ENCODE measurements at regions not wholly inside any gene's neighbourhood (a gene's known extent, or its start where the extent isn't known, plus 50 kb on each side); places are given as distances from the start of the nearest gene placed in this dataset.

DNA sequence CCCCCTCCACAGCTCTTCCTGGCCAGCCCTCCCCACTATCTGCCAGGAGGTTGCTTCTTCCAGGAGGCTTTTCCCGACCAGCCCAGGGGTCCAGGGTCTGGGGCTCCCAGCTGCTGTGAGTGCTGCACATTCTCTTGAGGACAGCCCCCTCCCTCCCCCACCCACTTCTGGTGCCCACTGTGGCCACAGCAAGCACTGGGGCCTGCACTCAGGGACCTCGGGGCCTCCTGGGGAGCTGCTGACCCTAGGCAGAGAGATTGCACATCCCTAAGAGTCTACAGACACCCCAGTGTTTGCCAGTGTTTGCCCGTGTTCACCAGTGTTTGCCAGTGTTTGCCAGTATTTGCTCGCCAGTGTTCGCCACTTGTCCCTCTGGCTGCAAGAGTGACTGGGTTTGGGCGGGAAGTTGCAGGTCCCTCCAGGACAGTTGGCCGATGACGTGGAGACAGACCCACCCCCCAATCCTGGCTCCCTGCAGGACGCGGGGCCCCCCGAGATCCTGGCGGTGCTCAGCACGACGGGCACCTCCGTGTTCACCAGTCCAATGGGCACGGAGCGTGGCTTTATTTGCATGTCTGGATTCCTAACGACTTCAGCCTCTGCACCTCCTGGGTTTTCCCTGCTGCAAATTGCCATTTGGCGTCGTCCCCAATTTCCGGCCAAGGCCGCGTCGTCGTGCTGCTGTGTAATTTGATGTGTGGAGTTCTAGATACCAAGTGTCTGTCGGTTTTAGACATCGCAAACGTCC is 87.5 kb upstream of the NKX1-1 start:
- FAIRE-seq, result no peak

GRCh38 chr4:1492651-1493539 is 86.7 kb upstream of the NKX1-1 start:
- no peak for FAIRE-seq

DNA sequence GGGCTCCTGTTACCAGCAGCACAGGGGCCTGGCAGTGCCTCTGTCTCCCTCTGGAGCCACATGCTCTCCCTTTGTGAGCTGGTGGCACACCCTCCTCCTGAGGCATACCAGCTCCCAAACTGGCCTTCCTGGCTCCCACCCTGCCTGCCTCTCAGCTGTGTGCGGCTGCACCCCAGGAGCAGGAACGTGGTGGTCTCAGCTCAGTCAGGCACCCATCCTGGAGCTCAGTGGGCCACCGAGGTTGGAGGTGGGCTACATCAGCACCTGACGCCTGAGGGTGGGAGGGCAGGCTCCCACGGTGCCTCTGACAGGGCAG is 85.9 kb upstream of the NKX1-1 start:
- no peak for FAIRE-seq

DNA sequence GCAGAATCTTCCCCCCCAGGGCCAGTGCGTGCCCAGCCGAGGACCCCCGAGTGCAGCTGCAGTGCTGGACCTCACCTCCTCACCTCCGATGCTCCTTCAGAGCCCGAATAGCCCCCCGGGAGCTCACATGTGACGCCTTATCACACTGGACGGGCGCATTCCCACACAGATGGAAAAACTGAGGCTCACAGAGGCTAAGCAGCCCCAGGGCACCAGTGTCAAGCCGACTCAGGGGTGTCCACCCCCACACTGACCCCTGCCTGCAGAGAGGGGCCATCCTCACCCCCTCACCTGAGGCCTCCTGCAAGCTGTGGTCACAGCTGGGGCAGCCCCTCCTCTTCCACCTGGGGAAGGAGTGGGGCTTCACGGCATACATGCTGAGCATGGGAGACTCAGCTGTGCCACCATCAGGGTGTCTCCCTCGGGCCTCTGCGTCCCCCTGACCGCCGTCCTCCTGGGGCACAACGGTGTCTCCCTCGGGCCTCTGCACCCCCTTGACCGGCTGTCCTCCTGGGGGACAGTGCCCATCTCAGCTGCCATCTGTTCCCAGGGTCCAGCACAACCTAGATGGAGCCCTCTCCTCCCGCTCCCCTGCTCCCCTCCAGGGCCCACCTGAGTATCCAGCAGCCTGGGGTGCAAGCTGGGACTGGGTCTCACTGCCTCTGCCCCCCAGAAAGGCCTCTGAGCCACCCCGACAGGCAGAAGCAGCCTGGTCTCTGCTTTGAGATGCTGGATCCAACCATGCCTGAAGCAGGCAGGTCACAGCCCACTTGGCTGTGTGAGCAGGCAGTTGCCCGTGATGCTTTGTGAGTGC is 85.3 kb upstream of the NKX1-1 start:
- FAIRE-seq, result no peak

DNA sequence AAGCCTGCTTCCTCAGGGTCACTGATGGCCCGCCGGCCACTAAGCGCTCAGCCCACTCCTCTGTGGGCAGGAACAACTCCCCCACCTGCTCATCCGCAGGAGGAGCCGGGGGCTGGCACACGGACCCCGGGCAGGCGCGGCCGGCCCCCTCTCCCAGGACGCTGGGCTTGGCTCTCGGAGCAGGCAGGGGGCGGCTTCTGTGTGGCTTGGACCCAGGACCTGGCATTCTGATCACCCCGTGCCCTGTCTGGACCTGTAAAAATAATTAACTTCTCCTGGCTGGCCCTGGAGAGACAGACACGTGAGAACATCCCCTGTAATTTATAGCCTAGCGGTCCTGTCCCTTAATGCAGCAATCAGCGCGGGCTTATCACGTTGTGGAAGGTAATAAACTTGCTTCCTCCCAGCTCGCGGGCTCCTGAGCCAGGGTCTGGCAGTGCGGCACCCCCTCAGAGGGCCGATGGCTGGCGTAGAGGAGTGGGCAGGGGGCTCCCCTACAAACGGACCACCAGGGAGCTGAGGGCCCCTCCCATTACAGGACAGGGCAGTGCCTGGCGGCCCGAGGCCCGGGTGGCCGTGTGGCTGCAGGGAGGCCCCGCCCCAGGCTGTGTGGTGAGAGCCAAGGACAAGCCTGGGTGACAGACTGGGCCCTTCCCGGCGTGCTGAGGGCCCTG is 84.5 kb upstream of the NKX1-1 start:
- FAIRE-seq, result no peak

- no peak for FAIRE-seq
These were observed 83.9 kb upstream of the NKX1-1 start for GRCh38 chr4:1490011-1490653.

DNA sequence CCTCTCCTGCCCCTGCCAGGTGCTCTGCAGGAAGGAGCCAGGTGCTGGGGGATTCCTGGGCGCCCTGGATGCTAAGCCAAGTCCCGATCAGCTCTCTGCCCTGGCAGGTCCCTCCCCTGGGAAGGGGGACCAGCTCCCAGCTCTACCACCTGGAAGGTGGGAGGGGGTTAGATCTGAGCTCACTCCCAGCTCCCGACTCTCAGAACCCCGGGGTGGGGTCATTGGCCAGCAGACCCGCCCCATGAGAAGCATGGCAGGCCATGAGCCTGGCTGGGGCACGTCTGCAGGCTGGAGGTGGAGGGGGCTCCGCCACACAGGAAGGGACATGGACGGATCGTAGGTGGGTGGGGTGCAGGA is 83.4 kb upstream of the NKX1-1 start:
- FAIRE-seq, result no peak

GRCh38 chr4:1488831-1489638 is 82.8 kb upstream of the NKX1-1 start:
- FAIRE-seq, result no peak

GRCh38 chr4:1488357-1488756 is 82.1 kb upstream of the NKX1-1 start:
- FAIRE-seq, result no peak

DNA sequence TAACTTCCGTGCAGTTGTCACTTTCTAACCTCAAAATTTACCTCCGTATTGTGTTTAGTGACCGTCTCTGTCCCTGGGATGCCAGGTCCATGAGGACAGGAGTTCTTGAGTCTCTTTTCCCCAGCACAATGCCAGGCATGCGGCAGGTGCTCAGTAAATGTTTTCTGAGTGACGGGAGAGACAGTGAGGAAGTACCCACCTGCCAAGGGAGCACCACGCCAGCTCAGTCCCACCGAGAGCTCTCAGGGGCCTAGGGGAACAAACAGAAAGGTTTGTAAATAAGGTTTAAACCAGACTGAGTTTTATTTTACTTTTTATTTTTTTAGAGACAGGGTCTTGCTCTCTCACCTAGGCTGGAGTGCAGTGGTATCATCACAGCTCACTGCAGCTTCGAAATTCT is 81.5 kb upstream of the NKX1-1 start:
- no peak for FAIRE-seq

DNA sequence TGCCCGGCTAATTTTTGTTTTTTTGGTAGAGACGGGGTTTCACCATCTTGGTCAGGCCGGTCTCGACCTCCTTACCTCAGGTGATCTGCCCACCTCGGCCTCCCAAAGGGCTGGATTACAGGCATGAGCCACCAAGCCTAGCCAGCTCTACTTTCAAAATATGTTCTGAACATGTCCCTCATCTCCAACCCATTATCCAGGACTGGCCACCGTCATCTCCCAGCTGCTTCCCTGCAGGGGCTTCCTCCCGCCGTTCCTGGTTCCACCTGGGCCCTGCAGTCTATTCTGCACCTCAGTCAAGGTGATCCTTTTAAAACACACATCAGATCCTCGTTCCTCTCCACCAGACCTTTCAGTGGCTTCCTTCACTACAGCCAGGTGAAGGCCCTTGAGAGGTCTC is 80.9 kb upstream of the NKX1-1 start:
- no peak for FAIRE-seq

- FAIRE-seq, result no peak
These were observed 79.0 kb upstream of the NKX1-1 start for GRCh38 chr4:1485280-1485679.

GRCh38 chr4:1480720-1481119 is 74.5 kb upstream of the NKX1-1 start:
- FAIRE-seq, result no peak

DNA sequence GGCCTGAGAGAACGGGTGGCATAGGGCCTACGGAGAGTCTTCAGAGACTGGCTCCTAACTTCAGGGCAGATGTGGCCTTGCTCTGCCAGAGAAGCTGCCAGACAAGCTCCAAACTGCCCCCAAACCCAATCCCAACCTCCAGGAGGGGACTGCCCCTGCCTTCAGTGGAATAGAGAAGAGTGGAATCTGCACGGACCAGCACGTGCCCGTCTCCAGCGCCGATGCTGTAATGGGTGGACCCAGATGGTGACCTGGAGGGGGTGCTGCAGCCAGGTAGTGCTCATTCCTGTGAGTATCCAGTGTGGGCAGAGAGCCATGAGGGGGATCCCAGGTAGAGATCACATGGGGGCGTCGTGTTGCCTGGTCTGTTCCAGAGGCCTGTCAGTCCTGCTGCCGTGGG is 73.2 kb upstream of the NKX1-1 start:
- FAIRE-seq, result no peak

- no peak for FAIRE-seq
These were observed 72.6 kb upstream of the NKX1-1 start for GRCh38 chr4:1478766-1479355.

- FAIRE-seq, result no peak
These were observed 71.0 kb upstream of the NKX1-1 start for GRCh38 chr4:1477045-1477840.

DNA sequence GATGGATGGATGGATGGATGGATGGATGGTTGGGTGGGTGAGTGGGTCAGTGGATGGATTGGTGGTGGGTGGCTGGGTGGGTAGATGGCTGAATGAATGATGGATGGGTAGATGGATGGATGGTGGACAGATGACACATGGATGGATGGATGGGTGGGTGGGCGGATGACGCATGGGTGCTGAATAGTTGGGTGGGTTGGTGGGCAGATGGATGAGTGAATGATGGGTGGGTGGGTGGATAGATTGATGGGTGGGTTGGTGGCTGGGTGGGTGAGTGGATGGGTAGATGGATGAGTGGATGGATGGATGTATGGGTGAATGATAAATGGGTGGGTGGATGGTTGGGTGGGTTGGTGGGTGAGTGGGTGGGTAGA is 69.9 kb upstream of the NKX1-1 start:
- no peak for FAIRE-seq

GRCh38 chr4:1475277-1476139 is 69.3 kb upstream of the NKX1-1 start:
- no peak for FAIRE-seq
